AG04449 (cell line): ENCODE measurements at regions not wholly inside any gene's neighbourhood (a gene's known extent, or its start where the extent isn't known, plus 50 kb on each side); places are given as distances from the start of the nearest gene placed in this dataset.

Experiments
- CTCF ChIA-PET: fragments of 350-600 bp; formaldehyde crosslinking; extraction: SDS; loops from one replicate; lab custom pipeline; 2021; ENCODE audit warnings: antibody characterized with exemption; lab: Yijun Ruan, JAX
- POLR2A ChIA-PET: fragments of 400-600, 350-600 bp; formaldehyde crosslinking; extraction: SDS; loops from one replicate; lab custom pipeline; 2020; ENCODE audit warnings: antibody characterized with exemption, inconsistent platforms; lab: Yijun Ruan, JAX
- DNase-seq: peaks from one replicate; pipeline ENCODE4 v3.0.0-alpha.2; 2010; ENCODE audit warnings: low read depth, low spot score
- H3K4me3 ChIP-seq: 2 replicates; pipeline ENCODE4 v1.5.1; 2011; ENCODE audit warnings: low read depth, mild to moderate bottlenecking, control low read depth, low read length
- TF ChIP-seq, protein P1 (sequence below): IDR thresholded peaks from one replicate; pipeline ENCODE4 v1.5.1; 2011; ENCODE audit warnings: mild to moderate bottlenecking, moderate library complexity, low read length, control low read depth, inconsistent platforms; ENCODE audit not compliant: insufficient read depth; ENCODE audit errors: missing control alignments

DNA sequence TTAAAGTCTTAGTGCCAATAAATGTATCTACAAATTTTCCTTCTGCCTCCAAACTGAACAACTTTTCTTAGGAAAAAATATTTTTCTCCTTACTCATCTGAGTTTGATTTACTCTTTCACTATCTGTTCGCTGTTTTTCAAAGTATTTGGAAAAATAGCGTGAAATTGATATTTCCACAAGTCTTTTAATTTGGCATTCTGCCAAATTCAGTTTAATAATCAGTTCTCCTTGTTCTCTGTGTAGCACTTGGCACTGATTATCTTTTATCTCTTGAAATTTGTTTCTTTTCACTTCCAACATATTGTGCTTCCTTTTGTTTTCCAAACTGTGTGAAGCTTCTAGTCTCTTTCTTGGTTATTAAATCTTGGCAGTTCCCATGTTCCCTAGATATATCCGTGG is 559.8 kb downstream of the RPL10L start:
- ChIA-PET CTCF (no interaction called here), POLR2A (no interaction called here)
- no peak for DNase-seq
- TF ChIP-seq, protein P1, sequence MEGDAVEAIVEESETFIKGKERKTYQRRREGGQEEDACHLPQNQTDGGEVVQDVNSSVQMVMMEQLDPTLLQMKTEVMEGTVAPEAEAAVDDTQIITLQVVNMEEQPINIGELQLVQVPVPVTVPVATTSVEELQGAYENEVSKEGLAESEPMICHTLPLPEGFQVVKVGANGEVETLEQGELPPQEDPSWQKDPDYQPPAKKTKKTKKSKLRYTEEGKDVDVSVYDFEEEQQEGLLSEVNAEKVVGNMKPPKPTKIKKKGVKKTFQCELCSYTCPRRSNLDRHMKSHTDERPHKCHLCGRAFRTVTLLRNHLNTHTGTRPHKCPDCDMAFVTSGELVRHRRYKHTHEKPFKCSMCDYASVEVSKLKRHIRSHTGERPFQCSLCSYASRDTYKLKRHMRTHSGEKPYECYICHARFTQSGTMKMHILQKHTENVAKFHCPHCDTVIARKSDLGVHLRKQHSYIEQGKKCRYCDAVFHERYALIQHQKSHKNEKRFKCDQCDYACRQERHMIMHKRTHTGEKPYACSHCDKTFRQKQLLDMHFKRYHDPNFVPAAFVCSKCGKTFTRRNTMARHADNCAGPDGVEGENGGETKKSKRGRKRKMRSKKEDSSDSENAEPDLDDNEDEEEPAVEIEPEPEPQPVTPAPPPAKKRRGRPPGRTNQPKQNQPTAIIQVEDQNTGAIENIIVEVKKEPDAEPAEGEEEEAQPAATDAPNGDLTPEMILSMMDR, result no peak
- no peak overlapping the region for H3K4me3 ChIP-seq

DNA sequence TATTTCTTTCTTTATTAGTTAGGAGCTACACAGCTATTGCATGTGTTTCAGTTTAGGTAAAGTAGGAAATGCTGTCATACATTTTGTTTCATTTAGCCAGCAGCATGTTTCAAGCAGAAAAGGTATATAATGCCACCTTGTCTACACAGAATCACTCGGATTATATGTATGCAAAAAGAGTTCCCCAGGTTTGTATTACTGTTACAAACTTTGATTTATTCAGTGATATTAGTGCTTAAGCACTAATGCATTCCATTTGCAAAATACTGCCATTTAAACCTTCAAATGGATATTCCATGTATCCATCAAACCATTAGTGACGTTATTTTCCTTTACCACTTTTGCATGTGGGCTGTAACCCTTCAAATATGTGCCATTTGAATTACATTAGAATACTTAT is 564.0 kb downstream of the RPL10L start:
- H3K4me3 ChIP-seq, result no peak overlapping the region
- CTCF ChIA-PET, result no interaction called here
- TF ChIP-seq, protein P1, result no peak
- POLR2A ChIA-PET, result no interaction called here
- DNase-seq, result no peak

DNA sequence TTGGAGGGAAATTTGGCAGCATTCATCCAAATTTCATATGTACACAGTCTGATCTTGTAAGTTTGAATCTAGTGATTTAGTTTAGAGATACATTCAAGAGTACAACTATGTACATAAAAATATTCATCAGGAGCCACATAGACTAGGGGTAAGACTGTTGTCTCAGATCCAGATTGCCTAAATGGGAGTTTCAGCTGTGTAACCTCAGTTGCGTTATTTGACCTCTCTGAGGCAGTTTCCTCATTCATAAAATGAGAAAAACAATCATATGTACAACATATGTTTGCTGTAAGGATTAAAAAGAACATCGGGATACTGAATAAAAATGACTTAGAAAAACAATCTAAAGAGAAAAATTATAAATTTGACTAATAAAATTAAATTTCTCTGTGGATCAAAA is 577.5 kb downstream of the RPL10L start:
- CTCF ChIA-PET, result no interaction called here
- DNase-seq, result no peak
- no peak overlapping the region for H3K4me3 ChIP-seq
- POLR2A ChIA-PET, result no interaction called here
- TF ChIP-seq, protein P1, result no peak

DNA sequence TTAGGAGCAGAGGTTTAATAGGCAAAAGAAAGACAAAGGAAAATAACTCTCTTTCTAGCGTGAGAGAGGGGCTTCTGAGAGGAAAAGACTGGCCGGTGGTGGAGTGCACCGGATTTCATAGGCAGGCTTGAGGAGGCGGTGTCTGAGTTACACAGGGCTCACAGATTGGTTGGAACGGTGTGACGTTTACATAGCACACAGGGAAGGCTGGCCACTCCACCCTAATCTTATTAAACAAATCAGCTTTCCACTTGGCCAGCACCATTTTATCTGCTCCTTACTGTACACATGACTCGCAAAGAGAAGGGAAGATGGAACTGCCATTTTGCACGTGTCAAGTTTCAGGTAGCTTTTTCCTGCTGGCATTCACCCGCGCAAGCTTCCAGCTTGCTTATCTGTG is 587.7 kb downstream of the RPL10L start:
- POLR2A ChIA-PET, result no interaction called here
- DNase-seq, result no peak
- CTCF ChIA-PET, result no interaction called here

DNA sequence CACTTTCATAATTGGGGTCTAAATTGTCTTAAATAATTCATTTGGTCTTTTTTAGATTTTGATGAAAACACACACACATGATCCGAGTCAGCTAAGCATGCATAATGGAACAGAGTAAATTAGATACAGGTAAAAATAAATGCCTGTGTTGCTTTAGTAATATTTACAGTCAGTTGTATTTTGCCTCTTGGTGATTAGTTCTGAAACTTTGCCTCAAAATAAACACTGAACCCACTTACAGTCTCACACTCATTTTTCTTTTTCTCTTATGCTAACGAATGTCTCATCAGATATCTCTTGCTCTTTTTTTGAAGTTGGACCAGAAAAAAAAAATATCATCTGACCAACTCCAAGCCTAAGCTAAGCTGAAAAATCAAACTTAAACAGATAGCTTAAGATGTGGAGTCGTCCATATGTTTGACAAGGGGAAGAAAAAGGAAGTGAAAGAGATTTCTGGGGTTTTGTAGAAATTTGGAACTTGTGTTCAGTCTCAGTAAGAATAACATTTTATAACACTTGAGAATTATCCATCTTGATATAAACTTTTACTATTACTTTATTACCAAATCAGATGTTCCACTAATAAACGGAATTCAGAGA is 592.5 kb downstream of the RPL10L start:
- ChIA-PET CTCF (no interaction called here), POLR2A (no interaction called here)
- TF ChIP-seq, protein P1, result no peak
- DNase-seq, result no peak
- H3K4me3 ChIP-seq, result no peak overlapping the region

More for the DNA sequence above, 587.7 kb downstream of the RPL10L start:
- no peak overlapping the region for H3K4me3 ChIP-seq
- TF ChIP-seq, protein P1, result no peak

DNA sequence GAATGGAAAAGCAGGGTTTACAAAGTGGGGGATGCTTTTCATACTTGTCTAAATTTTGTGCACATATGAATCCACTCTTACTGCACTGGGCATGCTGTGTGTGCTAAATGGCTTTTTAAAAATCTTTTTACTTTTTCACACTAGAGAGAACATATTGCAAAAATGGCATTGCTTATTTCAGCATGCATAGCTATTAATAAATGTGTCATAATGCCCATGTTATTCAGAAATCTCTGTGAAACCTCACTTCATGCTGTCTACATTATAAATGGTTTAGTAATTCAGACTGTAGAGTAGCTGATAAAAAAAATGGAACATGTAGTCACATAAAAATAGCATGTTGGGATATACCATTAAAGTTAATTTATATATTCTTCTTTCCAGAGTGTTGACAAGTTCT is 593.8 kb downstream of the RPL10L start:
- DNase-seq, result no peak
- POLR2A ChIA-PET, result no interaction called here
- CTCF ChIA-PET, result no interaction called here
- TF ChIP-seq, protein P1, result no peak
- H3K4me3 ChIP-seq, result no peak overlapping the region
